ENCODE measurements at regions not wholly inside any gene's neighbourhood (a gene's known extent, or its start where the extent isn't known, plus 50 kb on each side); places are given as distances from the start of the nearest gene placed in this dataset.

DNA sequence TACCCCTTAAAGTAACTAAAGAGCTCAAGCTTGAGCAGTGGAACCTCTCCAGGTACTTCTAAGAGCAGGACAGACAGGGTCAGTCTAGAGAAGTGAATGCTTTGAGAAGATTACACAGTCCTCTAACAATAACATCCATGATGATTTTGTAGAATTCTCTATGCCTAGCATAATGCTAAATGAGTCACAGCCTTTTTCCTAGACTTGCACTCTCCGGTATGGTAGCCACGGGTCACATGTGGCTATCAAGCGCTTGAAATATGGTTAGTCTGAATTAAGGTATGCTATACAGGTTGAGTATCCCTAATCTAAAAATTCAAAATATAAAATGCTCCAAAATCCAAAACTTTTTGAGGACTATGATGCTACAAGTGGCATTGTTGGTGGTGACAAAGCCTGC, 166.6 kb upstream of the MKLN1 start:
- no peak for TF ChIP-seq POLR2AphosphoS5 (IDR thresholded peaks at IDR 0.05)
- no peak for TF ChIP-seq POLR2A (IDR thresholded peaks at IDR 0.05; ENCODE audit: low read depth)
- TF ChIP-seq CTCF (IDR thresholded peaks at IDR 0.05) = no peak
- no peak for TF ChIP-seq EP300 (IDR thresholded peaks at IDR 0.05)

Data from esophagus muscularis mucosa (tissue), 4 donors.